A673 (cell line): ENCODE measurements at regions not wholly inside any gene's neighbourhood (a gene's known extent, or its start where the extent isn't known, plus 50 kb on each side); places are given as distances from the start of the nearest gene placed in this dataset.

ENCODE experiments used
- CTCF ChIP-seq: fragments of 300-800, 200-600 bp; sonication (generic); conservative IDR thresholded peaks from 2 replicates; pipeline ENCODE4 v1.5.1; 2017; ENCODE audit warnings: low read depth, mild to moderate bottlenecking, antibody characterized with exemption, low read length, moderate library complexity, mixed read lengths
- EZH2 ChIP-seq: fragments of 200-600 bp; sonication (generic); IDR thresholded peaks from 2 replicates; pipeline ENCODE4 v1.6.1; 2017; ENCODE audit warnings: borderline replicate concordance, low read depth, mild to moderate bottlenecking, mixed read lengths, antibody characterized with exemption, low read length; ENCODE audit not compliant: poor library complexity, severe bottlenecking

- no peak for TF ChIP-seq CTCF
- no peak for TF ChIP-seq EZH2
Observed at GRCh38 chr9:86700629-86701028, 246.7 kb downstream of the GAS1 start.
